ENCODE measurements at regions not wholly inside any gene's neighbourhood (a gene's known extent, or its start where the extent isn't known, plus 50 kb on each side); places are given as distances from the start of the nearest gene placed in this dataset.

GRCh38 chr10:131697476-131698128 is 203.2 kb upstream of the PPP2R2D start:
- DNase-seq (ENCODE audit: low read depth) = no peak
- TF ChIP-seq, protein P1, sequence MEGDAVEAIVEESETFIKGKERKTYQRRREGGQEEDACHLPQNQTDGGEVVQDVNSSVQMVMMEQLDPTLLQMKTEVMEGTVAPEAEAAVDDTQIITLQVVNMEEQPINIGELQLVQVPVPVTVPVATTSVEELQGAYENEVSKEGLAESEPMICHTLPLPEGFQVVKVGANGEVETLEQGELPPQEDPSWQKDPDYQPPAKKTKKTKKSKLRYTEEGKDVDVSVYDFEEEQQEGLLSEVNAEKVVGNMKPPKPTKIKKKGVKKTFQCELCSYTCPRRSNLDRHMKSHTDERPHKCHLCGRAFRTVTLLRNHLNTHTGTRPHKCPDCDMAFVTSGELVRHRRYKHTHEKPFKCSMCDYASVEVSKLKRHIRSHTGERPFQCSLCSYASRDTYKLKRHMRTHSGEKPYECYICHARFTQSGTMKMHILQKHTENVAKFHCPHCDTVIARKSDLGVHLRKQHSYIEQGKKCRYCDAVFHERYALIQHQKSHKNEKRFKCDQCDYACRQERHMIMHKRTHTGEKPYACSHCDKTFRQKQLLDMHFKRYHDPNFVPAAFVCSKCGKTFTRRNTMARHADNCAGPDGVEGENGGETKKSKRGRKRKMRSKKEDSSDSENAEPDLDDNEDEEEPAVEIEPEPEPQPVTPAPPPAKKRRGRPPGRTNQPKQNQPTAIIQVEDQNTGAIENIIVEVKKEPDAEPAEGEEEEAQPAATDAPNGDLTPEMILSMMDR (conservative IDR thresholded peaks at IDR 0.05; ENCODE audit: low read depth, low read length) = no peak

GRCh38 chr10:131698232-131698631 is 202.6 kb upstream of the PPP2R2D start:
- H3K4me3 ChIP-seq (ENCODE audit: low read depth, low read length) = no peak overlapping the region
- TF ChIP-seq, protein P1 (conservative IDR thresholded peaks at IDR 0.05; ENCODE audit: low read depth, low read length) = no peak
- no peak for DNase-seq (ENCODE audit: low read depth)

More at GRCh38 chr10:131697476-131698128, 203.2 kb upstream of the PPP2R2D start:
- no peak overlapping the region for H3K4me3 ChIP-seq (ENCODE audit: low read depth, low read length)

GRCh38 chr10:131698986-131699385 is 201.8 kb upstream of the PPP2R2D start:
- H3K4me3 ChIP-seq (ENCODE audit: low read depth, low read length) = no peak overlapping the region
- no peak for DNase-seq (ENCODE audit: low read depth)
- TF ChIP-seq, protein P1 (conservative IDR thresholded peaks at IDR 0.05; ENCODE audit: low read depth, low read length) = no peak

DNA sequence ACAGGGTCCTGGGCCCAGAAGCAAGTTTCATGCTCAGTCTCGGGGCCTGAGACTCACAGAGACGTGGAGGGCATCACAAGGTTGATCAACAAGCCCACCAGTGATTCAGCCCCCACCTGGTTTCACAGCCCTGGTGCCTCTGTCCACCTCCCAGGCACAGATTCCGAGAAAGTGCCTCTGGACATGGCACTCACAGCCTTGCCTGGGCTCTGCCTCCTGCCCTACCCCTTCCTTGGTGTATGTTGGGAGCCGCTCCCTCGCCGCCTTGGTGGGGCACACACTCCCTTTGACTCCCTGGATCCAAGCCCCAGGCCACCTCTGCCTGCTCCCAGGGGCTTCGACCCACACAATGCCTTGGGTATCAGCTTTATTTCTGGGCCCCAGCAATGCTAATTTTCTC is 200.8 kb upstream of the PPP2R2D start:
- H3K4me3 ChIP-seq (ENCODE audit: low read depth, low read length) = no peak overlapping the region
- TF ChIP-seq, protein P1 (conservative IDR thresholded peaks at IDR 0.05; ENCODE audit: low read depth, low read length) = no peak
- DNase-seq (ENCODE audit: low read depth) = no peak

DNA sequence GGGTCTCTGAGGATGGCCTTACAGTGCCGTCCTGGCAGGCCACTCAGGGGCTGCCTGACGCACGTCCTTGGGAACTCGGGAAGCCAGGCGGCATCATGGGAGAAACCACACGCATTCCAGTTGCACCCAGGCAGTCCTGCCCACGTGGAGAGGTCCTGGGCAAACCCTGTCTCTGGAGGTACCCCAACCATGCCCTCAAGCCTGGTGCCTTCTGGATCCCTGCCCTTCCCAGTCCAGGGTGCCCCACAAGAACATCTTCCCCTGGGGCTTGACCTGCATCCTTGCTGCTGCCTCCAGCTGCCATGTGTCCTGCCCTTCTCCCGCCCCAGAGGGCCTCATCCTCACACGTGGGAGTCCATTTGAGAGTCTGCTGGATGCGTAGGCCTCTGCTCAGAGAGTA is 200.3 kb upstream of the PPP2R2D start:
- H3K4me3 ChIP-seq (ENCODE audit: low read depth, low read length) = no peak overlapping the region
- TF ChIP-seq, protein P1 (conservative IDR thresholded peaks at IDR 0.05; ENCODE audit: low read depth, low read length) = no peak
- DNase-seq (ENCODE audit: low read depth) = no peak

GRCh38 chr10:131701131-131701947 is 199.5 kb upstream of the PPP2R2D start:
- TF ChIP-seq, protein P1 (conservative IDR thresholded peaks at IDR 0.05; ENCODE audit: low read depth, low read length) = no peak
- no peak for DNase-seq (ENCODE audit: low read depth)

More at GRCh38 chr10:131701131-131701947, 199.5 kb upstream of the PPP2R2D start:
- no peak overlapping the region for H3K4me3 ChIP-seq (ENCODE audit: low read depth, low read length)

All from epithelial cell of proximal tubule (primary cell).